HG03432 (cell line): ENCODE measurements at regions not wholly inside any gene's neighbourhood (a gene's known extent, or its start where the extent isn't known, plus 50 kb on each side); places are given as distances from the start of the nearest gene placed in this dataset.
"Not testable (repeated sequence)": the region's sequence is repeated elsewhere in the genome, so short reads cannot be mapped to it uniquely, and the experiment has no call there.

Experiments
- ATAC-seq: cut with Tn5 transposase; IDR thresholded peaks from one replicate; pipeline ENCODE4 v1.9.1; 2021; ENCODE audit warnings: mild to moderate bottlenecking, moderate library complexity; ENCODE audit not compliant: unreplicated experiment

DNA sequence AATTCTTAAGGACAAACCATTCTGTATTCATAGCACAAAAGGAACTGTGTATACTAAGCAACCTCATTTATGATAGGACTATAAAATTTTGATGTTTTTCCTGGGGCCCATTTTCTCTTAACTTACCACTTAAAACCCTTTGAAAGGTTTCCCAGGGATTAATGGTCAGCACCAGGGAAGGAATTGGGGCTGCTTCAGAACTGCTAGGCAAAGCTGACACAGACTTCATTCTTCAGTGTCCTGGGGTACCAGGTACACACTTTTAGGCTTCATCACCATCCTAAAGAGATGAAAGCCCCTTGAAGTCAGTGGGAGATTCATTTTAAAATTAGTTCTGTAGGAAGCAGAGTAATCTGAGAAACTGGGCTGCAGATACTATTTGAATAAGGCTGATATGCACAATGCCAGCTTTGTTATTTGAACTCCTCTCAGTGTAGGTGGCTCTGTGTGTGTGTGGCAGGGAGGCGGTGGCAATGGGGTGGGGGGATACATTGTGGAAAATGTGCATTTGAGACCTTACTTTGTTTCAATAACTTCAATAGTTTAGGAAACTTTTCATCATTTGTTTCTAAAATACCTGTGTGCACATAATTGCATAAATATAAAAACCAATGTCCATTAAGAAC lies 329.3 kb upstream of the DCN start:
- ATAC-seq, result no peak

DNA sequence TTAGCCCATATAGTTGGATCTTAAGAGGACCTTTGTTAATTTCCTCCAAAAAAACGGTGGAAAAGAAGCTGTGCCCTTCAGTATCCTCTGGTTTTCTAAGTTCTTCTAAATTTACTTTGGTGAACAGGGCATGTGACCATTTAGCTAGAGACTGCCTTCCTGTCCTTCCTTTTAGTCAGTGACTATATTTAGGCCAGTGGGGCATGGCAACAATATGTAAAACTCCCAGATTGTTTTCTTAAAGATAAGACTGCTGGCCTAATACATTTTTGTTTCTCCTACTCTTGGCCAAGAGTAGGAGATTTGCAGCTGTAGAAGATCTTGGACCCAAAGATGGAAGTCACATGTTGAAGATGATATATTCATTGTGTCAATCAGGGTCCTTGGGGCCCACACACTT lies 325.1 kb upstream of the DCN start:
- ATAC-seq, result no peak

DNA sequence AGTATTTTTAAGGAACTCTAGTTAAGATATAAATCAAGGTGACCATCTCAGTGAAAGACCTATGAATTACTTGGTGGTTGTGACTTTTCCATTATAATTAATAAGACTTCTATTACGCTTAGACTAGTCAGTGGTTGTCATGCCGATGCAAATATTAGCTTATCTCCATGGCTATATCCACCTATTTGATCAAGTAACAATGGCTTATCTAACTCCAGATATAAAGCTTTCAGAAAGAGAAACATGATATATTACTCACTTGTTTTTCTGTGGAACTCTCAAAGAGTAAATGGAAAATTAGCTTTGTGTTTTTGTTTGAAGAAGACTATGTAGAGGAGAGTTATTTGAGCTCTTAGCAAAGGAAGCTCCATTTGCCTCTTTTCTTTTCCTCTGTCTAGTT lies 323.8 kb upstream of the DCN start:
- ATAC-seq, result no peak

DNA sequence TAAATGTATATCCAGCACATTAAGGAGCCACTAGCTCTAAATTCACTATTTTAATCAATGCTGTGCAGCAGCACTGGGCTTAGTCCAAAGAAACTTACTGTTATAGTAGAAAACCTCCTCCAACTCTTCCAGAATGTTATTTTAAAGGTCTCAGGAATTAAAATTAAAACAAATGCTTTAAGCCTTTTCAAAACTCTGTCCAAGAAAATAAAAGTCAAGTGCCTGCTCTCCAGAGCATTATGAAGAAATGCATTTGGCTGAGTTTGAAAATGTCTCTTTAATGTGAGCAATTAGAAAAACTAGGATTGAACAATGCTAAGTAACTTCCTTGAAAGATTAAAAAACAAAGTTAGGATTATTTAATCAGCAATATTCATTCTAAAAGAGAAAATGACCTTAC lies 322.4 kb upstream of the DCN start:
- ATAC-seq, result no peak

DNA sequence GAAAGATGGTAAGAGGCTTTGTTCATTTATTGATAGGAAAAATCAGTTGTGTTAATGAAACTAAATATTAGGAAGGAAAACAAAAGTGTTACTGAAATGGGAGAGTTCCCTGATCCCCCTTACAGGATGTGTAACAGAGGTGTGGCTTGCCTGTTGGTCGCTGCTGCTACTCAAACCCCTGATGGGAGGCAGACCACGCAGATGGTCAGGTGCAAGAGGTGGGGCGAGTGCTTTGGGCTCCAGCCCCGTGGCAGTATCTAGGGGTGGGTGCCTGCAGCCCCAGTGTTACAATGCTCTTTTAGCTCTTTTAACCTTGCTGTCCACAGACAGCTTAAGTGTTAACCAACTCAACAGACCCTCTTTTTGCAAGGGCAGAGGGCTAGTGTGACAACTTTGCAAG lies 319.6 kb upstream of the DCN start:
- ATAC-seq, result no peak

DNA sequence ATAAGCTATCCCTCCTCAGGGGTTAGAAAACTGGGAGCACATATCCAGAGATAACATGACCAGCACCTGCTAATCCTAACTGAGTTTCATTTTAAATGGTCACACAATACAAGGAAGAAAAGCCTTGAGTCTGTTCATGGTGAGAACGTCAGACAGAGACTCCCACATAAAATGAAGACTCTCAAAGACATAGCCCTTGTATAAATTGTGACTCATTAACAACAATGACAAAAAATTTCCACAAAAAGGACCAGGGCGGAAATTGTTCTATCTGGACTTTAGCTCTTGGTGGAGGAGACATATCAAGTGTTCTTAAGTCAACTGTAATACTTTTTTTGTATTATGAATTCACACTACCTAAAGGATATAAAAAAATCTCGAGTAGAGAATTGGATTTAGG lies 313.7 kb upstream of the DCN start:
- ATAC-seq, result no peak

DNA sequence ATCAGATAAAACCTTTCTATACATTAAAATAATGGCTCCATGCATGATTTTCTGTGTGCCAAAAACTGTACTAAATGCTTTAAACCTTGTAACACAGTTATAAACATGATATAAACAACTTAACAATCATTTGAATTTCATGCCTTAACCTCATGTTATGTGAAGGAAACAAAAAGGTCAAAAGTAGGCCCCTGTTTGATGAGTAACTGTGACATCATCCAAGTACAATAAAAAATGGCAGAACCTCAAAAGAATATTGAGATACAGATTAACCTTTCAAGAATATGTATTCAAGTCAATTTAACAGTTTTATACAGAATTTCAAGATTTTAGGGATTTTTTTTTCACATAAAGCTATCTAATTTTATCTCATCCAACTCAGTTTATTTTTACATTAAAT lies 310.7 kb upstream of the DCN start:
- no peak for ATAC-seq

DNA sequence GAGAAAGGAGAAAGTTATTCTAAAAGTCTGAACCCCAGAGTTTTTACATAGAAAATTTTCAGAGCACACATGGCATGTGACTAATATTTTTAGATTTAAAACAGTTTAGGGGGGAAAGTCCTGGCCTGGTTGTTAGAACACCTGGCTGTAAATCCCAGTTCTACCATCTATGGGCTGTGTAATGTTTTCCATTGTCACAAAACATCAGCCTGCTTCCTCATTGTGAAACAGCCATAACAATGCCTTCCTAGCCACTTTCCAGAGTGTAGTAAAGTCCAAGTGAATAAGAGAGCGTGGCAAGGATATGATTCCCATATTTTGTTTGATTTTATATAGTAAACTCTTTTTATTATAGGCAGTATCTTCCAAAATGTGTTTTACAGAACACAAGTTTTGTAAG lies 310.0 kb upstream of the DCN start:
- ATAC-seq, result no peak

DNA sequence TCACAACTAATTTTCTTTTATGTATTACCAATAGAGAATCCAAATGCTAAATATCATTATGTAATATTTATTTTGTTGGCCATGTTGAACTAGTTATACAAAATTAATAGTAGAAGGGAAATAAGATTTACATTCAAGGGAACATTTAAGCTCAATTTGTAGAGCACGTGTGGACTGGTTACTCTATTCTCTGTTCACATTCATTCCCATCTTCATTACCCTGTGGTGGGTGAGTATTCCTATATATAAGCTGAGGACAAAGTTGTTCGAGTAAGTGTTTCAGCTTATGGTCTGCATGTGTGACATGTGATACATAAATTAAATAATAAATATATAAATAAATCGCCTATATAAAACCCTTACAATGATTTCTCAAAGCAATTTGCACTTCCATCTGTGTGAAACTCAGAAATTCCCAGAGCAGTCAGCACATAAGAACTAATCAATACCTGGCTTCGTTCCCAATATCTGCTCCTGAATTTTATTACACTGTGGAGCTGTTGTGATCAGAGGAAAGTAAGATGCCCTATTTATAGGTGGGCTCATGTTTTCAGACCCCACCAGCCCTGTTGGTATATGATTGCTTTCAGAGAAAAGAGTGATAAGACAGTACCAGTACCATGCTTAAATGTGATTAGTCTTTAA lies 308.2 kb upstream of the DCN start:
- ATAC-seq, result no peak

DNA sequence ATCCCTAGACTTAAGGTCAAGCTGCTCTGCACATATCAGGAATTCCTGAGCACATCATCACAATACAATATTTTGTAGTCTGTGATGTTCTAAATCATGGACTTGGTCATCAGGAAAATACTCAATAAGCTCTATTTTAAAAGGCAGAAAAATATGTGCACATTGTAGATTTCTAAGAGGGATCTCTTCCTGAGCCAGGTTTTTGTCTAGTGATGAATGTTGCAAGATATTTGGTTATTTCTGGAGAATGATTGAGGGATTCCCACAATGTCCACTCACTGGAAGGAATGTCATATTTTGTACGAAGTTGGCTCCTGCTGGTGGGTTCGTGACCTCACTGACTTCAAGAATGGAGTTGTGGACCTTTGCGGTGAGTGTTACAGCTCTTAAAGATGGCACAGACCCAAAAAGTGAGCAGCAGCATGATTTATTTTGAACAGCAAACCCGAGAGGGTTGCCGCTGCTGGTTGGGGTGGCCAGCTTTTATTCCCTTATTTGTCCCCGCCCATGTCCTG lies 300.9 kb upstream of the DCN start:
- no peak for ATAC-seq

DNA sequence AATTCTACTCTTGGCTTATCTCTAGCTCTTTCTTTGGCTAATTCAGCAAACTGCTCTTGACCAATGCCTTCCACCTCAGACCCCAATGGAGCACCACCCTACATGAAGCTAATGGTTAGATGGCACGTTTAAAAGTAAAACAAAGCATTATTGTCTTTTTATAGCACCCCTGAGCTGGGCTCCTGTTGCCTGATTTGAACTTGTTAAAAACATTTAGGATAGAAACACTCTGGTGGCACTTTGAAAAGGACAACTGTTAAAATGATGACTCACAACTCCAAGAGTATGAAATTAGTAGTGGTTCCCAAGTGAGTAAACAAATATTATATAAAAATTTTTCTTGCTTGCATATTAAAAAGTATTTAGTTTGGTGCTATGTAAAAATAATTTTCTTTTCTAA lies 299.6 kb upstream of the DCN start:
- ATAC-seq, result no peak

DNA sequence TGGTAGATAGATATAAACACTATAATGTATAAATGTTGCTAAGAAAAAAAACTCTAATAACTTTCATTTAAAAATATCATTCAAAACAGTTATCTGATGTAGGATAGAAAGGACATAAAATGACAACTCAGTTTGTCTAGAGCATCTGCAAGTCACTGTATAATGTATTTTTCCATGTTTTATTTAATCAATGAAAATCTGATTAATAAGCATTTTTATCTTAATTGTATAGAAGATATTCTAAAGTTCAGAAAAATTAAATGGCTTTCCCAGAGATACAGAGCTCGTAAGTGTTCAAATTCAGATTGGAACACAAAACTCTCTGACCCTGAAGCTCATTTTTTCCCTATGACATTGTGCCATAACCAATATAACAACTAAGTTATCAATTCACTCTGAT lies 295.9 kb upstream of the DCN start:
- no peak for ATAC-seq

DNA sequence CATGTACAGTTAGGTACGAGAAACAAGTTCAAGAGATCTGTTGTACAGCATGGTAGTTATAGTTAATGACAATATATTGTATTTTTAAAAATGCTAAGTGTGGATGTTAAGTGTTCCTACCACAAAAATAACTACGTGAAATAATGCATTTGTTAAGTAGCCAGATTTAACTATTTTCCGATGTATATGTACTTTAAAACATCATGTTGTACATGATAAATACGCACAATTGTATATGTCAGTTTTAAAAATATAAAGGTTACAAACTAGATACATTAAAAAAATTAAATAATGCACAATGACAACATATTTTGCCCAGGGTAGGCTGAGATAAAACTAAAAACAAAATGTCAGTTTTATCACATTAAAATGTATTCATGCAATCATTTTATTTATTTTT lies 285.1 kb upstream of the DCN start:
- no peak for ATAC-seq

DNA sequence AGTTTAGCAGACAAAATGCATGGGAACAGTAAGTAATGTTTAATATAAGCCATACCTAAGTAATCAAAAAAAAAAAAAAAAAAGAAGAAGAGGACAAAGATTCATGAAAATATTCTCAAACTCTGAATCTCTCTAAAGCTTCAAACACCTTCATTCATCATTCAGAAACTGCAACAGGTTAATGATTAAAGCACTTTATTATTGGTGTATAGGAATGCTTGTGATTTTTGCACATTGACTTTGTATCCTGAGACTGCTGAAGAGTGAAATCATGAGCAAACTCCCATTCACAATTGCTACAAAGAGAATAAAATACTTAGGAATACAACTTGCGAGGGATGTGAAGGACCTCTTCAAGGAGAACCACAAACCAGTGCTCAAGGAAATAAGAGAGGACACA lies 278.4 kb upstream of the DCN start:
- no peak for ATAC-seq

DNA sequence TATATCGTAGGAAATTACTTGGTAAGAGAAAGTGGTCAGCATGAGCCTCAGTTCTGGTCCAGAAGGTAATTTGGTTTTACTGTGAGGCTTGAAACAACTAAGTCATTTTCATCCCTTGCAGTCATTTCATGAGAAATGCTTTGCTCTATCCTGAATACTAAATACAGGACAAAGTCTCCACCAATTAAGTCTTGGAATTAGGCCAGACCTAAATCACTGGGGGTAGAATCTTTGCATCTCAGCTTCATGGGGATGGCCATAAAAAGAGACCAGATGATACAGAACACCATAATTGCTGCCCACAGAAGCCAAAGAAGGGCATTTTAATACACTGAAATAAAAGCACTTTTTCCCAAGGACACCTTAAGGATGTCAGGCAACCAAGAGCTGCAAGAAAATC lies 277.9 kb upstream of the DCN start:
- ATAC-seq, result no peak

DNA sequence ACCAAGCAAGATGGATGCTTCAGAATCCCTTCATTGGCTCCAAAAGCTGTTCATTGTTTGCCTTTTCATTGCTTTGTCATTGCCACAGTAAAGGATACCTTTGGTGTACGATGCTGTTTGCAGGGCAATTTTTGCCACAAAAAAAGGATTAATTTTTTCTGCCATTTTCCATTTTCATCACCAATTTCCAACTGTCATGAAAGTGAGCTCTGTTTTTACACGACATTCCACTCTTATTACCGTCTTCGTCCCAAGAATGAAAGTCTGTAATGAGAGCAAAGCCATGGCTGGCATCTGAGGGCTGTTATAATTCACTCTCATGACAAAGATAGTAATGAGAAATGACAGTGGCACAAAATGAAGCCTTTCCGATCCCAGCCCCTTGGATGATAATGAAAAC lies 272.7 kb upstream of the DCN start:
- ATAC-seq, result no peak

DNA sequence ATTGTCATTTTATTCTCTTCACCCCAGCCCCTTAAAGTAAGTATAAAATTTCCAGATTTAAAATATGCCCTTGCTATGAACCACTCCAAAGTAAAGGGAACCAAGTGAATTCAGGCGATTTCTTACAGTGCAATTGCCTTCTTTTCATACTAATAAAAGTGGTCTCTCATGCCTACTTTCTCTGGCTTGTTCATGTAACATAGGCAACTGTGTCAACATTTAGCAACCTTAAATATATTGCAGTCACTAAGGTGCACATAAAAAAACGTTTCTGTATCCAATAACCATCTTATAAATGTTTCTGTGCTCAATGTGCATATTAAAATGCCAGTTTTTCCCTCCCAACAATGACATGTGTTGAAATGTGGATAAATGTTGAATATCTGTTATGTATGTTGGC lies 271.6 kb upstream of the DCN start:
- ATAC-seq, result no peak

DNA sequence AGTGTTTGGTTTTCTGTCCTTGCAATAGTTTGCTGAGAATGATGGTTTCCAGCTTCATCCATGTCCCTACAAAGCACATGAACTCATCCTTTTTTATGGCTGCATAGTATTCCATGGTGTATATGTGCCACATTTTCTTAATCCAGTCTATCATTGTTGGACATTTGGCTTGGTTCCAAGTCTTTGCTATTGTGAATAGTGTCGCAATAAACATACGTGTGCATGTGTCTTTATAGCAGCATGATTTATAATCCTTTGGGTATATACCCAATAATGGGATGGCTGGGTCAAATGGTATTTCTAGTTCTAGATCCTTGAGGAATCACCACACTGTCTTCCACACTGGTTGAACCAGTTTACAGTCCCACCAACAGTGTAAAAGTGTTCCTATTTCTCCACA lies 269.8 kb upstream of the DCN start:
- not testable (repeated sequence) for ATAC-seq

DNA sequence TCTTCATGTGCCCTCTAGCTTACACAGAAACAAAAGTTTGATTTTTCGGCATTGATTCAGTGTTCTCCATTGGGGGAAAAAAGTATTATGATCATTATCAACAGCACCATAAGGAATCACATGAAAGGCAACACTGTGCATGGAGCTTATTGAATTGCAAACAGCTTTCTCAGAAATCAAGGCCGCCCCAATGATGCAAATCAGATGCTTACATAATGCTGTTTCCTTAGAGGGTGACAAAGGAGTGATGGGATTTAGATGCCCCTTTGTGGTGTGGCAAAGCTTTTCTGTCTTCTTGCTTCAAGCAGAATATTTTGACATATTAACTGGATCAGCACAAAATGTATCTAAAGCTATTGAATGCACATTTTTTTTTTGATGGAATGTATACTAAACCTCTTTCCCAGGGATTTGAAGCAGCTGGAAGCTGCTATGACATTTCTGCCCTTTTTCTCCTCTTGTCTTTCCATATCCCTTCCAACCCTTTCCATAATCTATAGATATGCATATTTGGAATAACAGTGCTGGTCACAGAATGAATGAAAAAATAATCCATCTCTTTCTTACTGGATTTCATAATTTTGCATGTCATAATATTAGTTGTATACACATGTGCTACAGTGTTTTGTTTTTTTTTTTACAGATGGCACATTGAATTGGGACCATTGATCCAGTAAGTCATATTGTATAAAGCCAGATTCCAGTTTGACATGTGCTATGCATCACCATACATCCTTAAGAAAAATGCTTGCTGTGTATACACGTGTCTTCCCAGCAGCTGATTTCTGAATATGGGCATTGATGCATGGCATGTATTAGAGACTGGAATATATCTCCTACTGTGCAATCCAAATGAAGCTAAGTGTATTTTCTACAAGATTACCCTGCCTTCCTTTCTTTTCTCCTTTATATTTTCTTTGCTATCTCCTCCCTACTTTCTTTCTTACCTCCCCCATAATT lies 259.7 kb upstream of the DCN start:
- no peak for ATAC-seq

DNA sequence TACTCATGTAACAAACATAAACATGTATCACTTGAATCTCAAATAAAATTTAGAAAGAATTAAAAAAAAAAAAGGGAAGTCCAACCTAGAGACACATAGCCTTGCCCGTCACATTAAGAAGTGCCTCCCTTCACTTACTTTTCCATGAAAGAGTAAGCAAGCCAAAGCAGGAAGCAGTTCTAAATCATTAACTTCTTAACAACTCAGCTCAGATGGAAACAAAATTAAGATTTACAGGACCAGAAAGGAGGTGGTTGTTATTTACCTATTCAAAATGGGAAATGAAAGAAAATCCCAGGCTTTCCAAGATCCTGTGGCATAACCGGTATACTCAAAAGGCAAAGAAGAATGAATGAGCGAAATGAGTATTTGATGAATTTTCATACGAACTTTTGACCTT lies 258.6 kb upstream of the DCN start:
- ATAC-seq, result no peak

DNA sequence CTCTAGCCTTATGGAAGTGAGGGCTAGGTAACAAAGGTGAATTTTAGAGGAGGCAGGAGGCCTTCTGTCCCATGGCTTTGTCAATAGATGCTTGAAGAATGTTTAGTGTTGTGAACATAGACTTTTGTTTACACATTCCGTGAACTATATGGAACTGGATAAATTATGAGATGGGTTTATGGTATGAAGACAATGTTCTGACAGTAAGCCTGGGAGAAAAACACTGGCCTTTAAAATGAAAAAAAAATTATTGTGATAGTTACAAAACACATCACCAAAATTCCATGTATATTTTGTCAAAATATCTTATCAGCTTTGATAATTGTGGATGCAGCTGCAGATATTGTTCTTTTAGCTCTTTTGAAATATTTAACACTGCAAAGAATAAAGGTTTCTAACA lies 251.5 kb upstream of the DCN start:
- ATAC-seq, result no peak

DNA sequence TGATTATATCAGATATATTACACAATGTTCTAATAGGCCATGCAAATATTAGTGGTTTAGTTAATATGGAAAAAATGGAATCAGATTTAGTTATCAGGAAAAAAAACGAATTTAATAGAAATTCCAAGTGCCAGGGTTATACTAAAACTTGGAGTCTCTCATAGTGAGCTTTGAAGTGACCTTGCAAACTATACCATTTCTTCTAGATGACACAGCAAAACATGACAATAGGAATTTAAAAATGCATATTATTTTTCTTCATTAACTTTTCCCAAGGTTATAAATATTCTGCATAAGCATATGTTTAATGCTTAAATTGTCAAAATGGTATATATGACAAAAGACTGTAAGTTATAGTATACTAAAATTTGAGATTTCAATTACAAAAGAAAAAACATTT lies 250.1 kb upstream of the DCN start:
- no peak for ATAC-seq
